ENCODE measurements at regions not wholly inside any gene's neighbourhood (a gene's known extent, or its start where the extent isn't known, plus 50 kb on each side); places are given as distances from the start of the nearest gene placed in this dataset.

DNA sequence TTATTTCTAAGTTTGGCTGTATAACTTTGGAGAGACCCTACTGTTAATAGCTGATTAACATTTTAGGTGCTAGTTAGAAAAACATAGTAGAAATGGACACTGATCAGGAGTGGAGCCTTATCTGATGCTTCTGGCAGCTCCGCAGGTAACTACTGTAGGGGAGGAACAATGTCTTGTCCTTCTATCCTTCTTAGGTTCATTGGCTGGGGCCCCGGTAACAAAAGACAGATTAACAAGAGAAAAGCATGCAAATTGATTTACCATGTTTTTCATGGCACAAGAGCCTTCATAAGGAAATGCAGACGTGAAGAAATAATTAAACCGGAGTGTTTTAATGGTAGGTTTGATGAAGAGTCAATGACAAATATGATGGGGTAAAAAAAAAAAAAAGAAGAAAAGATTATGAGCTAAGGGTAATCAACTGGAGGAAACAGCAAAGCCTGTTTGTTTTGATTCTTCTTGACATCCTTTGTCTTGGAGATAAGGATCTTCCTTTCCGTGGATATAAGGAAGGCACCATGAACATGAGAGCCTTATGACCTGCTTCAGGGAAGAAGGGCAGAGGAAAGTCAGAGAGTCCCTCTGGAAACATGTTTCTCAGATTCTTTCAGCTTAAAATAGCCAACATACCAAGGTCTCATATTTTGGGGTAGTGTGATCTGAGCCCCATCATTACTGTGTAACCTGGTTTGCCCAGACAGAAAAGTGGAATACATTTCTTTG, 62.4 kb upstream of the GCFC2 start:
- H3K79me2 ChIP-seq (ENCODE audit: insufficient read depth, low read length), result no peaks in the 10 kb centered on the region
- no peak overlapping the region for H3K4me2 ChIP-seq (ENCODE audit: low read depth, low read length, poor library complexity, severe bottlenecking)
- H3K9me3 ChIP-seq (ENCODE audit: insufficient read depth, low read depth, low read length), result no peaks in the 10 kb centered on the region
- H3K9me2 ChIP-seq (replicated peaks; ENCODE audit: low read depth, low read length), result no peaks in the 10 kb centered on the region
- H2AFZ ChIP-seq (ENCODE audit: low read length), result no peak overlapping the region
- no peaks in the 10 kb centered on the region for H3K36me3 ChIP-seq (ENCODE audit: insufficient read depth, low read length)
- H3K4me3 ChIP-seq (ENCODE audit: low read length, poor library complexity, severe bottlenecking), result no peak overlapping the region
- no peaks in the 10 kb centered on the region for H3F3A ChIP-seq (ENCODE audit: low read depth)
- H3K4me1 ChIP-seq (ENCODE audit: insufficient read depth, low read length, poor library complexity, severe bottlenecking), result no peaks in the 10 kb centered on the region
- no peaks in the 10 kb centered on the region for H3K27me3 ChIP-seq (ENCODE audit: insufficient read depth, low read length, poor library complexity, severe bottlenecking)
- no peaks in the 10 kb centered on the region for H4K20me1 ChIP-seq (ENCODE audit: insufficient read depth, low read length, poor library complexity, severe bottlenecking)
- H3K9ac ChIP-seq (ENCODE audit: low read depth, low read length, poor library complexity, severe bottlenecking), result no peak overlapping the region
- TF ChIP-seq CTCF (conservative IDR thresholded peaks at IDR 0.05; ENCODE audit: low read length) (no peak), EZH2phosphoT487 (IDR thresholded peaks at IDR 0.05; ENCODE audit: borderline replicate concordance) (no peak)

DNA sequence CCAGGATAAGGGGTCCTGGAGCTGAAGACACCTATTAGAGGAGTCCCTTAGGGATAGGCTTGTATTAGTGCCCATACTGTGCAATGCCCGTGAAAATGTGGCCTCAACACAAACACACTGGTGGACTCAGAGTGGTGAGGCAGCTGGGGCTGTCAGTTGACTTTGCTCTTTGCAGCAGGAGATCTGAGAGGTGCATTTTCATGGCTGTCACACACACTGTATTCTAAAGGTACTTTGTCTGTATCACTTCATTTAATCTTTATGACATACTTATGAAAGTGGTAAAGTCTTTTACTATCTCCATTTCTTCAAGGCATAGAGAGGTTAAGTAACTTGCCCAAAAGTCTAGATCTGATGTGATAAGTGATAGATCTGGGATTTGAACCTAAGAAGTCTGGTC, 55.1 kb upstream of the GCFC2 start:
- no peaks in the 10 kb centered on the region for H3K27me3 ChIP-seq (ENCODE audit: insufficient read depth, low read length, poor library complexity, severe bottlenecking)
- H2AFZ ChIP-seq (ENCODE audit: low read length), result no peak overlapping the region
- TF ChIP-seq CTCF (conservative IDR thresholded peaks at IDR 0.05; ENCODE audit: low read length) (no peak), EZH2phosphoT487 (IDR thresholded peaks at IDR 0.05; ENCODE audit: borderline replicate concordance) (no peak)
- H3K9me2 ChIP-seq (replicated peaks; ENCODE audit: low read depth, low read length), result no peaks in the 10 kb centered on the region
- H3K4me3 ChIP-seq (ENCODE audit: low read length, poor library complexity, severe bottlenecking), result no peak overlapping the region
- H3K4me1 ChIP-seq (ENCODE audit: insufficient read depth, low read length, poor library complexity, severe bottlenecking), result no peaks in the 10 kb centered on the region
- H3K9me3 ChIP-seq (ENCODE audit: insufficient read depth, low read depth, low read length), result no peaks in the 10 kb centered on the region
- no peaks in the 10 kb centered on the region for H3K79me2 ChIP-seq (ENCODE audit: insufficient read depth, low read length)
- H4K20me1 ChIP-seq (ENCODE audit: insufficient read depth, low read length, poor library complexity, severe bottlenecking), result no peaks in the 10 kb centered on the region
- H3K36me3 ChIP-seq (ENCODE audit: insufficient read depth, low read length), result no peaks in the 10 kb centered on the region
- no peaks in the 10 kb centered on the region for H3F3A ChIP-seq (ENCODE audit: low read depth)
- no peak overlapping the region for H3K4me2 ChIP-seq (ENCODE audit: low read depth, low read length, poor library complexity, severe bottlenecking)
- no peak overlapping the region for H3K9ac ChIP-seq (ENCODE audit: low read depth, low read length, poor library complexity, severe bottlenecking)

GRCh38 chr2:75764611-75765010, 53.9 kb upstream of the GCFC2 start:
- H3K4me3 ChIP-seq (ENCODE audit: low read length, poor library complexity, severe bottlenecking), result no peak overlapping the region
- no peaks in the 10 kb centered on the region for H3K79me2 ChIP-seq (ENCODE audit: insufficient read depth, low read length)
- no peaks in the 10 kb centered on the region for H3K4me1 ChIP-seq (ENCODE audit: insufficient read depth, low read length, poor library complexity, severe bottlenecking)
- no peak overlapping the region for H3K4me2 ChIP-seq (ENCODE audit: low read depth, low read length, poor library complexity, severe bottlenecking)
- H2AFZ ChIP-seq (ENCODE audit: low read length), result no peak overlapping the region; the same call in 1 of the 2 replicates
- H3K9ac ChIP-seq (ENCODE audit: low read depth, low read length, poor library complexity, severe bottlenecking), result no peak overlapping the region
- no peaks in the 10 kb centered on the region for H3K27me3 ChIP-seq (ENCODE audit: insufficient read depth, low read length, poor library complexity, severe bottlenecking)
- TF ChIP-seq CTCF (conservative IDR thresholded peaks at IDR 0.05; ENCODE audit: low read length) (no peak), EZH2phosphoT487 (IDR thresholded peaks at IDR 0.05; ENCODE audit: borderline replicate concordance) (no peak)
- H3K9me3 ChIP-seq (ENCODE audit: insufficient read depth, low read depth, low read length), result no peaks in the 10 kb centered on the region
- no peaks in the 10 kb centered on the region for H3K9me2 ChIP-seq (replicated peaks; ENCODE audit: low read depth, low read length)
- H4K20me1 ChIP-seq (ENCODE audit: insufficient read depth, low read length, poor library complexity, severe bottlenecking), result no peaks in the 10 kb centered on the region
- H3F3A ChIP-seq (ENCODE audit: low read depth), result no peaks in the 10 kb centered on the region
- H3K36me3 ChIP-seq (ENCODE audit: insufficient read depth, low read length), result no peaks in the 10 kb centered on the region
